Panc1 (cell line): ENCODE measurements at regions not wholly inside any gene's neighbourhood (a gene's known extent, or its start where the extent isn't known, plus 50 kb on each side); places are given as distances from the start of the nearest gene placed in this dataset.

ENCODE experiments used
- ATAC-seq: fragments of 200-7000 bp; cut with Tn5 transposase; 2 replicates; pipeline ENCODE4 v1.9.1; 2020; ENCODE audit warnings: mild to moderate bottlenecking, moderate library complexity
- BruUV-seq: library from RNA; stranded (reverse); fragments of 400-500 nt; replicated peaks from 2 replicates; lab custom pipeline; 2021; lab: Mats Ljungman, UMichigan
- CTCF ChIA-PET: fragments of 300-600 bp; sonication (Branson Sonifier 250); formaldehyde crosslinking; loops from one replicate; lab custom pipeline; 2022; ENCODE audit warnings: antibody characterized with exemption; lab: Charles Lee
- POLR2A ChIA-PET: fragments of 300-600 bp; sonication (Branson Sonifier 250); formaldehyde crosslinking; loops from one replicate; lab custom pipeline; 2022; ENCODE audit warnings: antibody characterized with exemption; lab: Charles Lee
- DNase-seq: peaks from one replicate; pipeline ENCODE4 v3.0.0-alpha.2; 2010; ENCODE audit warnings: low read depth, low spot score
- H3K27ac ChIP-seq: 2 replicates; pipeline ENCODE4 v1.5.1; 2011; ENCODE audit warnings: mild to moderate bottlenecking, low read length, inconsistent platforms
- H3K27me3 ChIP-seq: fragments of 200-500 bp; sonication (Bioruptor generic); 2 replicates; pipeline ENCODE4 v1.6.0; 2014; ENCODE audit warnings: low read length, inconsistent platforms; ENCODE audit not compliant: control insufficient read depth, insufficient read depth
- H3K36me3 ChIP-seq: fragments of 200-500 bp; sonication (Bioruptor generic); 2 replicates; pipeline ENCODE4 v1.5.1; 2014; ENCODE audit warnings: inconsistent platforms, mild to moderate bottlenecking, low read length, moderate library complexity; ENCODE audit not compliant: control insufficient read depth, insufficient read depth
- H3K4me1 ChIP-seq: 2 replicates; pipeline ENCODE4 v1.5.1; 2011; ENCODE audit warnings: inconsistent platforms, mild to moderate bottlenecking, low read length, moderate library complexity; ENCODE audit not compliant: control insufficient read depth, insufficient read depth
- H3K4me3 ChIP-seq, 2 experiments: 2 replicates each; pipeline ENCODE4 v1.5.1; 2011 to 2012; ENCODE audit warnings: low read depth in 2 of 2, low read length in 2 of 2, mild to moderate bottlenecking in 2 of 2, inconsistent platforms in 1 of 2, moderate library complexity in 1 of 2
- H3K9me3 ChIP-seq: fragments of 200-500 bp; sonication (Bioruptor generic); 2 replicates; pipeline ENCODE4 v1.5.1; 2014; ENCODE audit warnings: low read depth, mild to moderate bottlenecking, inconsistent platforms, low read length, moderate library complexity; ENCODE audit not compliant: control insufficient read depth, insufficient read depth
- CTCF ChIP-seq: fragments of 450-650 bp; IDR thresholded peaks from 2 replicates; pipeline ENCODE4 v1.5.1; 2017; ENCODE audit warnings: mild to moderate bottlenecking
- POLR2AphosphoS5 ChIP-seq: IDR thresholded peaks from 2 replicates; pipeline ENCODE4 v1.6.1; 2012; ENCODE audit warnings: mild to moderate bottlenecking, low read depth, low read length, moderate library complexity
- REST ChIP-seq, 2 experiments: IDR thresholded peaks; 2 replicates each; pipeline ENCODE4 v1.6.1; 2011 to 2012; ENCODE audit warnings: low read depth in 2 of 2, control low read depth in 1 of 2, low read length in 1 of 2, mild to moderate bottlenecking in 1 of 2, moderate library complexity in 1 of 2; ENCODE audit not compliant: insufficient read depth in 1 of 2
- SIN3A ChIP-seq: IDR thresholded peaks from 2 replicates; pipeline ENCODE4 v1.6.1; 2012; ENCODE audit warnings: low read depth, mild to moderate bottlenecking, low read length, moderate library complexity, borderline replicate concordance; ENCODE audit not compliant: insufficient read depth
- TCF7L2 ChIP-seq: IDR thresholded peaks from 2 replicates; pipeline ENCODE4 v1.6.1; 2011; ENCODE audit warnings: mild to moderate bottlenecking, low read depth, low read length, inconsistent platforms
- in situ Hi-C: cut with HindIII; loops from 2 replicates; pipeline ENCODE4 v1.10.0; 2016; ENCODE audit warnings: low sequenced_read_pairs, low pct_unique_long_range_greater_than_20kb
- intact Hi-C: fragments of 100-400 bp; cut with micrococcal nuclease; formaldehyde crosslinking; loops from one replicate; pipeline ENCODE4 v1.10.0; 2022; ENCODE audit not compliant: unreplicated experiment

GRCh38 chr6:14061643-14062042, 55.9 kb upstream of the CD83 start:
- POLR2A ChIA-PET: no interaction called here
- no peaks in the 10 kb centered on the region for H3K36me3 ChIP-seq
- ATAC-seq (no peak), DNase-seq (no peak)
- no TSS peak for BruUV-seq
- H3K4me1 ChIP-seq: no peaks in the 10 kb centered on the region
- CTCF ChIA-PET: no interaction called here
- H3K4me3 ChIP-seq: no peak overlapping the region
- intact Hi-C loops: no loop called here
- no peak overlapping the region for H3K27ac ChIP-seq
- H3K27me3 ChIP-seq: no peaks in the 10 kb centered on the region
- peaks cover 8% of the 10 kb centered on the region; the same call in 1 of the 2 replicates for H3K9me3 ChIP-seq
- TF ChIP-seq CTCF (no peak), REST (IDR thresholded peaks at IDR 0.05; ENCODE audit: insufficient read depth in 1 of 2, low read depth in 2 of 2, low read length in 1 of 2) (no peak), POLR2AphosphoS5 (no peak), SIN3A (no peak), TCF7L2 (no peak)
- in situ Hi-C loops: no loop called here

- Histone ChIP-seq H3K9me3 (peaks cover 8% of the 10 kb centered on the region; the same call in 1 of the 2 replicates), H3K36me3 (no peaks in the 10 kb centered on the region), H3K27ac (no peak overlapping the region), H3K4me1 (no peaks in the 10 kb centered on the region), H3K4me3 (no peak overlapping the region), H3K27me3 (no peaks in the 10 kb centered on the region)
- no peak for TF ChIP-seq REST (IDR thresholded peaks at IDR 0.05; ENCODE audit: insufficient read depth in 1 of 2, low read depth in 2 of 2, low read length in 1 of 2)
- TF ChIP-seq CTCF: no peak
- no peak for TF ChIP-seq SIN3A
- TF ChIP-seq TCF7L2: no peak
- no peak for TF ChIP-seq POLR2AphosphoS5
- intact Hi-C loops: no loop called here
- ChIA-PET CTCF (interaction anchor here (0.6 to 0.7 kb wide), 2 partner anchors 155 to 491 kb away, joined by 3 read pairs; no protein-coding TSS in a partner anchor), POLR2A (no interaction called here)
- BruUV-seq: no TSS peak
- in situ Hi-C loops: no loop called here
- ATAC-seq (no peak), DNase-seq (no peak)
These were observed 55.1 kb upstream of the CD83 start for GRCh38 chr6:14062345-14063029.
